ENCODE measurements at regions not wholly inside any gene's neighbourhood (a gene's known extent, or its start where the extent isn't known, plus 50 kb on each side); places are given as distances from the start of the nearest gene placed in this dataset.

- DNase-seq (ENCODE audit: low read depth), result no peak
Observed at GRCh38 chr4:79083406-79084010, 144.3 kb upstream of the PAQR3 start.

- no peak for DNase-seq (ENCODE audit: low read depth)
Observed at GRCh38 chr4:79082997-79083396, 143.8 kb upstream of the PAQR3 start.

DNA sequence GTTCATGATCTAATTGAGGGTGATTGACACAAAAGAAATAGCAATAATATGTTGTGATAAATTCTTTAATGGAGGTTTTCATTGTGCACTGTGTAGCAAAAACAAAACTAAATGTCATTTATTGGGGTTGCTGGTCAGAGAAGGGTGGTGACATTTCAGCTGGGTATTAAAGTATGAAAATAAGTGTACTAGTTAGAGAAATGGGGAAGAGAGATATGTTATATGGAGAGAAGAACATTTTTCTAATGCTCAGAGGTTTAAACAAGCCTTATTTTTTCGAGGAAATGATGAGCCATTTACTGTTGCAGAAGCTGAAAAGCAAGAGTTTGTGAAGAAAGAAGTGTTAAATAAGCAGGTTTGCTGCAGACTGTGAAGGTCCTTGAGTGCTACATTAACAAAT, 142.7 kb upstream of the PAQR3 start:
- no peak for DNase-seq (ENCODE audit: low read depth)

DNA sequence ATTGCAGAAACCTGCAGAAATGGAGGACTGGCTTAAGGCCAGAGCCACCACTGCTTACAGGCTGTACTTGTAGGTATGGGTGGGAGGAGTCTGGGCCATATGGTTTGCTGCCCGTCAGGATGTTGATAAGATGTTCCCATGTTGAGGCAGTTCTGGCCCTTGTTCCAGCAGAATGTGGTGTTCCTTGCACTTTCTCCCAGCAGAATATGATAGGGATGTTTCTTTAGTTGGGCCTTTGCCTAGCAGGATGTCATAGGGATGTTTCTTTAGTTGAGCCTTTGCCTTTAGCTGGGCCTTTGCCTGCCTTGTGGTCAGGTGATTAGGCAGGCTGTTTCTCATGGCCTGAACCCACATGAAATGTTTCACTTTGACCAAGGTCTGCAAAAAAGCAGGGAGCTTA, 139.1 kb upstream of the PAQR3 start:
- no peak for DNase-seq (ENCODE audit: low read depth)

GRCh38 chr4:79074040-79074439, 134.8 kb upstream of the PAQR3 start:
- DNase-seq (ENCODE audit: low read depth), result no peak

- DNase-seq (ENCODE audit: low read depth), result no peak
Observed at GRCh38 chr4:79073471-79073870, 134.2 kb upstream of the PAQR3 start.

DNA sequence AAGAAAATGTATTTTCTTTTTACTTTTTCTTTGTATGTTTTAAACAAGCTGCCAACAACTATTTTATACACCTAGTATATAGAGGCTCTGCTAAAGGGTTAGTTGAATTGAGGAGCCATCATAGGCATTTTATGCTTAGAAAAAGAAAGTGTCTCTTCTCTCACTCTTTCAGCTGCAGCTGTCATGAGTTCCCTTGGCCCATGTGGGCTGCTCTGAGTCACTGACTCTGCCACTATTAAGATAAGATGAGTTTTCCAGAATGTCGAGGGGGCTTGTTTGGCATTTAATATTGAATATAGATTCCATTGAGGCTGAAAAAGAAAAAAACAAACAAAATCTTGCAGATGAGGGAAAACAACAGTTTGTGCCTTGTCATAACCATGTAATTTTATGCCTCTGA, 126.0 kb upstream of the PAQR3 start:
- no peak for DNase-seq (ENCODE audit: low read depth)

GRCh38 chr4:79064806-79065205, 125.6 kb upstream of the PAQR3 start:
- DNase-seq (ENCODE audit: low read depth), result no peak

DNA sequence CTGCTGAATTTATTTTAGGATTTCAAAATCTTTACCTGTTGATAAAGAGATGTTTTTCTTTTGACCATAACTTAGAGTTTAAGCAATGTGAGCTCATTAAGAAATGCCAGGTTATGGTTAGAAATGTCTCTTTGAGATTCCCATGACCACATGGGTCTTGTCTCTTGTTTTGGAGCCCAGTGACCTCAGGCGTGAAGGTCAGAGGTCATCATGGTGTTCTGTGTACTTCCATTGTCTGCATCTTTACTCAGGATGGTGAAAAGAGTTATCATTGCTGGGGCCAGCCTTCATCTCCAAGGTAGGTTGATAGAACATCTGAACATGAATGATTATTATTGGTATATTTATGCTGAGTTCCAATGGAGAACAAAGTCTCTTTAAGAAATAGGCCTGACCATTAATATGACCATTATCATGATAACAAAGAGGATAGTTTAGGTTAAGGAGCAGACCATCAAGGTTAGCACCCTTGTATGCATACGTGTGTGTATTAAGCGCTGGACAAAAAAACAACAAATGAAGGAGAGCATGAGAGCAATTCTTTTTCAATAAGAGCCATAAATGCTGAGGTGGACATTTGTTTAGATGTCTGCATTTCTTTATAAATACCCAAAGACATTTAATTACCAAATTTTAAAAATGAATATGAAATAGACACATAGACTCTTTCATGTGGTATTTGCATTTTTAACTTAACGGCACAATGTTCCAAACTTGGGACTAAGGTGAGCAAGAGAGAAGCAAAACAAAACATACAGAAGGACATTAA, 120.6 kb upstream of the PAQR3 start:
- no peak for DNase-seq (ENCODE audit: low read depth)

DNA sequence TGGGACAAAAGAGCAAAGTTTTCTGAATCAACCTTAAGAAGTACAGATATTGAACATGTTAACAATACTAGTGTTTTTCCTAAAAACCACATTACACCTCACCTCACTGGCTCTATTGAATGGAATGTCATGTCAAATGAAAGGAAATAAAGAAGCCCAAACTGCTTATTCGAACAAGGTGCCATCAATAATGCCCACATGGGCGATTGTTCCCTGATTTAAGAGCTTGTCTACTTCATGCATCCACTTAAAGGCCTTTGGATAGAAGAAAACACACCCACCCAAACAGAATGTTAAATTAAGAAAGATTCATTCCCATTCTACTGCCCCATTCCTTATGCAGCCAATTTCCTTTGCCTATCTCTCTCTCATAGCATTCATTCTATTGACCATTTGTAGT, 118.5 kb upstream of the PAQR3 start:
- DNase-seq (ENCODE audit: low read depth), result no peak

DNA sequence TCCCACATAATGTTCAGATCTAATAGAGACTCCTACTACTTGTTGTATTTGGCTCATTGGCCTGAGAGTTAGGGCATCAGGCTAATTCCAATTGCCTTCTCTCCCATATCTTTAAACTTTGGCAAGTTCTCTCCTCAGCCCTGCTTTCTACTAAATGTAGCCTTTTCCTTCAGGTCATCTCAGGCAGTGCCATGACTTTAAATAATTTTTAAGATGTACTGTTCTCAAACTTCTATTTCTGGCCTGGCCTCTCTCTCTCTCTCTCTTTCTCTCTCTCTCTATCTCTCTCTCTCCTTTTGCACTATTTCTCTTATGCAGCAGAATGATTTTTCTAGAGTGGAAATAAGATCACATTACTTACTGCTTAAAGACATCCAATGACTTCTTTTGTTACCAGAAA, 114.5 kb upstream of the PAQR3 start:
- no peak for DNase-seq (ENCODE audit: low read depth)

DNA sequence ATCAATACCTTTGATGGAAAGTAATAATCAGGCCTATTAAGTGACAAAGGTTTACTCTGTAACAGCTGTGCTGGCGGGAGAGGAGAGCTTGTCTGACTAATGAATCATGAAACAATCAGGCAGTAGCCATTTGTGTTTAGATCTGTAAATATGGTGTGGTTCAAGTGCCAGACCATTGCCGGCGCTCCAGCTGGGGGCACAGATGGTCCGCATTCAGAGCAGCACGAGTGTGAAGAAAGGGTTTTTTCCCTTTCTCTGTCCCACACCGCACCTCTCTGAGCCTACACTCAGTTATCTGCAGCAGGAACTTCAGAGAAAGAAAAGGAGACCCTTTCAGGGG, 111.3 kb upstream of the PAQR3 start:
- no peak for DNase-seq (ENCODE audit: low read depth)

DNA sequence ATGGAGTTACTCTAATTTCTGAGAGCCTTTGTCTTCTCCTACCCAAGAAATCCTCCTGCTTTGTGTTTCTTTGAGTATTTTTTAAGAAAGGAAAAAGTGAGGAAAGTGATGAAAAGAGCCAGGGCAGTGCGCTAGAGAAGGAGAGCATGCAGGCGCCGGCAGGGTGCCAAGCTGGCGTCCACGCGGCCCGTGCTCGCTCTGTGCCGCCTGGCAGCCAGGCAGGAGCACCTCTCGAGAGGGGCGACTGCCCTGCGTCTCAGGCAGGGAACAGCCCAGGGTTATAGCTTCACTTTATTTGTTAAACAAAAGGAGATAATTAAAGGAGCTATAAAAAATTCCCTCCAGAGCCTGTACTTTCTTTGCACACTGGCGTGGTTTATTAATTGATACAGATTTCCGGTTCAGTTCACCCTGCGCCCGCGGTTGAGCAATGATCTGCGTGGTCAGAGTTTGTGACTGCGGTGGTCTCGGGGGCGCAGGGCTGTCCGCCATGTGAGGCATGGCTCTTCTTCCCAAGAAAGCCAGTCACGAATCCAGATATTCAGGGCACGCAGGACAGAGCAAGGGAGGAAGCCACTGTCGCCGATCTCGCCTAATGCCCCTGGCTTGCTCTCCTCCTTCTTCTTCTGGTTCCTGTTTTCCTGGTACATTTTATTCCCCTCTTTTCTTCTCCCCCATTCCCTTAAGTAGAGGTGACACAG, 110.8 kb upstream of the PAQR3 start:
- DNase-seq (ENCODE audit: low read depth), result no peak

DNA sequence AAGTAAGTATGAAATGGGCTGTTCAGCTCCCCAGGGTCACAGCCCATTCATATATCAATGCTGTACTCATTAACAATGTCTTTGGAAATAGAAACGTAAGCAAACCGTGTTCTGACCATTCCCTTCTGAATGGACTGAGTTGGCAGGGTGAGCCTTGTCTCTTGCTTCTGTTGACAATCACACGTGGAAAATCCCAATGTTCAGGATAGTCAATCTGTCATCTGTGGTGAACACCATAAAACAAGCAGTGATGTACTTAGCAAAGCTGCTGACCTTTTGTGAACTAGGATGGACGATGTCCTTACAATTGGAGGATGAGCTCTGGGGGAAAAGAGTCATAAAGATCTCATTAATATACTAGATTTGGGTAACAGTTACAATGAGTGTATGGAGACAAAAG, 109.6 kb upstream of the PAQR3 start:
- DNase-seq (ENCODE audit: low read depth), result no peak

DNA sequence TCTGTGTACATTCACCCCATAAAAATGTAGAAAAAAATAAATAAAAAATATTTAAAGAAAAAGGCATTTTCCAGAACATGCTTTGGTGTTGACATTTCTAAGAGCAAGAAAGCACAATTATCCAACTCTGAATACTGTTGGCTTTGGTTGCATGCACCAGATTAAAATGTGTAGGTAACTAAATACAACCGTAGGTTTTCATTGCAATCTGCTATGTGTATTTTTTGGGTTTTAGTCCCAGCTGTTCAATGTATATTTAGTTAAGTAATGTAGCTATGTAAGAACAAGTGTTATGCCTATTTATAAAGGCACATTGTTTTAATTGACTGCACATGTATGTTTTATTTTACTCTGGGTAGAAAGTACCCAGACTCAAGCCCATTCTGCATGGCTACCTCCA, 108.1 kb upstream of the PAQR3 start:
- no peak for DNase-seq (ENCODE audit: low read depth)

GRCh38 chr4:79046016-79046592, 106.9 kb upstream of the PAQR3 start:
- DNase-seq (ENCODE audit: low read depth), result no peak

DNA sequence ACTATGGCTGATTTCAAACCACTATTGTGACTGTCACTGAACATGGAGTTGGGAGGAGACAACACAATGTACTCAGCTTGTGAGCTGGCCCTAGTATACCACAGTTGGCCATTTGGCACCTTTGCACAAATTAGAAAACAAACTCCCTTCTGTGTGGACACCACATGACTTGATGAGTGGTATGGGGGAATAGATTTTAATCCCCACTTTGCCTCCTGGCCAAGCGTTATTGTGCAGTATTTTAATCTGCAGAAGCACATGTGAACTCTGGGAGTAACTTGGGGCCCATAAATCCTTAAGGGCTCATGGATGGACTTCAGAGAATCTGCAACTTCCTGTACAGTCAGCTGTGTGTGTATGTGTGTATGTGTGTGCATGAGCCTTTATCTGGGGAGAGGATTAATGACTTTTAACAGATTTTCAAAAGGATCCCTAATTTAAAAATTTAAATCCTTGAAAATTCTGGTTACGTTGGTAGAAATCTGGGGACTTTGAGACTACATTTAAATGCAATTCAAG, 105.0 kb upstream of the PAQR3 start:
- DNase-seq (ENCODE audit: low read depth), result no peak

DNA sequence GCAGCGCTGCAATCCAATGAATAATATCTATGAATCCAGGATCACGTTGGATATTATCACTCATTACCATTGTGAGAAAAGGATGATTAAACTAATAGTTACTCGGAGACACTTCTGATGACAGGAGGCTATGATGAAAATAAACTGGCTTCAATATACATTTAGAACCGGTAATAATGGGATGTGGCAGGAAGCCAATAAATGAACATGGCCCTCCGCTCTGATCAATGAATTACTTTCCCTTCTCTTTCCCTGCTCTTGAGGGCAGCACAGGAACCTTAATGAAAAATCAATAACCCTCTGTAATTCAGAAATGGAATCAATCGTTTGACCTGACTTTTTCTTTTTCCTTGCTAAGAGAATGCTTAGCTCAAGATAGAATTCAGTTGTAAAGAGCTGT, 103.9 kb upstream of the PAQR3 start:
- DNase-seq (ENCODE audit: low read depth), result no peak

DNA sequence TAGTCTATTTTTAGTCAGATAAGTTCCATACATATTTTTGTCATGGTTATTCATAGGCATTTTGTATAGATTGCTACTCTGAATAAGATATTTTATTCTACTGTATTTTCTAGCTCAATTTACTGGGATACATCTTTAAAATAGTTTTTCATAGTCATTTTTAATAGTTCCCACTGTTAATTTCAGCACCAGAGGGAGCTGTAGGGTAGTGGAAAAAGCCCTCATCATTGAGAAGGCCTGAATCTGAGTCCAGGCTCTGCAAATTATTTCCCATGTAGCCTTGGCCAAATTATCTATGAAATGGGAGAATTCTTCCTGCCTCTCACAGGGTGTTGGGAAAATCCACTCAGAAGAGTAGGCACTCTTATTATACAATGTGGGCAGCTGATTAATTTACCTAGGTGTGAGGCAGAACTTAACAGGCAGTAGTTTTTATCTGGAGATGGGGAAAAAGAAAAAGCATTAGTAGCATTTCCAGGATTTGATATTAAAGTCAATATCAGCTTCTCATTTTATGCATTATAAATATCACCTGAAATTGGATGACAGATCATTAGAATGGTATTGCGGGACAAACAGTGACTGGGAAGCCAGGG, 102.9 kb upstream of the PAQR3 start:
- DNase-seq (ENCODE audit: low read depth), result no peak

DNA sequence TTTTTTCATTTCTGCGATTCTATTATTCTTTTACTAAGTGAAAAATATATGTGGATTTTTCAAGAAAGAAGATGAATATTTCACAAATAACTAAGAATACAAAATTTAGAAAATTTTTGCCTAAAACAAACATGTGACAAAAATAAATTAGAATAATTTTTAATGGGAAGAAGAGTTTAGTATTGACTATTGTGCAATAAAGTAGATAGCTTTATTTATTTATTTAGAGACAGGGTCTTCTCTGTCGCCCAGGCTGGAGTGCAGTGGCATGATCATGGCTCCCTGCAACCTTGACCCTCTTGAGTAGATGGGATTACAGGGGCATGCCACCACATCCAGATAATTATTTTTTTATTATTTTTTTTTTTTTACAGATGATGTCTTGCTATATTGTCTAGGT, 95.3 kb upstream of the PAQR3 start:
- DNase-seq (ENCODE audit: low read depth), result no peak

GRCh38 chr4:79030973-79031372, 91.7 kb upstream of the PAQR3 start:
- DNase-seq (ENCODE audit: low read depth), result no peak

GRCh38 chr4:79027656-79028055, 88.4 kb upstream of the PAQR3 start:
- DNase-seq (ENCODE audit: low read depth), result no peak
